GM12878 (cell line): ENCODE measurements at regions not wholly inside any gene's neighbourhood (a gene's known extent, or its start where the extent isn't known, plus 50 kb on each side); places are given as distances from the start of the nearest gene placed in this dataset.

Experiments
- ATAC-seq: fragments of 200-7000 bp; cut with Tn5 transposase; 3 replicates; pipeline ENCODE4 v1.9.1; 2020; ENCODE audit warnings: mild to moderate bottlenecking, moderate library complexity
- BruUV-seq: library from RNA; stranded (reverse); fragments of 400-500 nt; replicated peaks from 2 replicates; lab custom pipeline; 2021; lab: Mats Ljungman, UMichigan
- CTCF ChIA-PET: fragments of 300-600 bp; sonication (Branson Sonifier 250); formaldehyde crosslinking; extraction: SDS; loops from one replicate; lab custom pipeline; 2021; ENCODE audit warnings: inconsistent platforms; lab: Yijun Ruan, JAX
- POLR2A ChIA-PET: fragments of 350-600 bp; formaldehyde crosslinking; extraction: SDS; loops from one replicate; lab custom pipeline; 2021; ENCODE audit warnings: inconsistent platforms; lab: Charles Lee
- RAD21 ChIA-PET: fragments of 300-600 bp; sonication (Branson Sonifier 250); formaldehyde crosslinking; loops from one replicate; lab custom pipeline; 2023; ENCODE audit warnings: antibody characterized with exemption; ENCODE audit not compliant: unreplicated experiment; lab: Charles Lee
- SMC1A ChIA-PET: fragments of 300-600 bp; sonication (Branson Sonifier 250); formaldehyde crosslinking; loops from one replicate; lab custom pipeline; 2023; ENCODE audit not compliant: unreplicated experiment, uncharacterized antibody; lab: Charles Lee
- DNase-seq: peaks from one replicate; pipeline ENCODE4 v3.0.0-alpha.2; 2011; ENCODE audit warnings: low read depth, low spot score
- FAIRE-seq: peaks from 3 replicates; lab custom pipeline; 2011; peaks lifted over from hg19 to GRCh38; lab: Jason Lieb, UNC
- H2AFZ ChIP-seq: 2 replicates; pipeline ENCODE4 v1.6.0; 2011; ENCODE audit warnings: low read depth, low read length, control low read depth; ENCODE audit not compliant: control insufficient read depth
- H3K27ac ChIP-seq: 2 replicates; pipeline ENCODE4 v1.5.1; 2011; ENCODE audit warnings: control low read depth; ENCODE audit not compliant: control insufficient read depth, insufficient read depth
- H3K27me3 ChIP-seq, 2 experiments: replicated peaks in 1 of 2; 2 replicates each; pipeline versions ENCODE4 v1.6.0 to v1.6.1; 2011; ENCODE audit warnings: low read length in 1 of 2; ENCODE audit not compliant: control insufficient read depth in 2 of 2, insufficient read depth in 2 of 2
- H3K36me3 ChIP-seq, 2 experiments: 2 replicates each; pipeline ENCODE4 v1.5.1; 2011; ENCODE audit warnings: low read length in 1 of 2; ENCODE audit not compliant: control insufficient read depth in 2 of 2, insufficient read depth in 2 of 2
- H3K4me1 ChIP-seq: 2 replicates; pipeline ENCODE4 v1.6.1; 2011; ENCODE audit warnings: mild to moderate bottlenecking, low read length, moderate library complexity, mixed read lengths; ENCODE audit not compliant: control insufficient read depth, insufficient read depth
- H3K4me2 ChIP-seq: 2 replicates; pipeline ENCODE4 v1.6.0; 2011; ENCODE audit warnings: control low read depth; ENCODE audit not compliant: control insufficient read depth, insufficient read depth
- H3K4me3 ChIP-seq: fragments of 200-600 bp; sonication (generic); 2 replicates; pipeline ENCODE4 v1.5.1; 2016
- H3K79me2 ChIP-seq: 2 replicates; pipeline ENCODE4 v1.6.0; 2011; ENCODE audit warnings: low read length; ENCODE audit not compliant: control insufficient read depth, insufficient read depth
- H3K9ac ChIP-seq: 2 replicates; pipeline ENCODE4 v1.8.0; 2011; ENCODE audit warnings: low read length, control low read depth, mixed read lengths; ENCODE audit not compliant: control insufficient read depth, insufficient read depth
- H3K9me3 ChIP-seq: replicated peaks from 3 replicates; pipeline ENCODE4 v1.5.1; 2011; ENCODE audit warnings: mild to moderate bottlenecking, low read length; ENCODE audit not compliant: control insufficient read depth, insufficient read depth
- H4K20me1 ChIP-seq: 2 replicates; pipeline ENCODE4 v1.6.0; 2011; ENCODE audit not compliant: control insufficient read depth, insufficient read depth
- BMI1 ChIP-seq: fragments of 450-650 bp; IDR thresholded peaks from 2 replicates; pipeline ENCODE4 v1.6.1; 2016; ENCODE audit warnings: mild to moderate bottlenecking, moderate library complexity, borderline replicate concordance
- MAX ChIP-seq: IDR thresholded peaks from 2 replicates; pipeline ENCODE4 v1.6.1; 2012; ENCODE audit warnings: low read depth, low read length, improper control_type of control experiment
- NFYA ChIP-seq: IDR thresholded peaks from 2 replicates; pipeline ENCODE4 v1.6.1; 2011; ENCODE audit warnings: low read depth, mild to moderate bottlenecking, low read length, improper control_type of control experiment, borderline replicate concordance
- WGBS: methylation state at CpG from one replicate; pipeline ENCODE4 v1.1.6; 2016; ENCODE audit warnings: low lambda C conversion rate; ENCODE audit not compliant: insufficient replicate concordance, insufficient coverage; ENCODE audit errors: missing lambda C conversion rate; 5-methylcytosine and 5-hydroxymethylcytosine counted together
- in situ Hi-C: fragments of 300-500 bp; cut with MboI; formaldehyde crosslinking; loops from 9 replicates; pipeline ENCODE4 v1.14.3; 2018; ENCODE audit warnings: mixed read lengths
- intact Hi-C: fragments of 100-400 bp; cut with micrococcal nuclease; formaldehyde crosslinking; loops from one replicate; pipeline ENCODE4 v1.14.2; 2022; ENCODE audit not compliant: unreplicated experiment
- TF ChIP-seq, protein P1 (sequence below): fragments of 450-650 bp; IDR thresholded peaks from 2 replicates; pipeline ENCODE4 v1.6.1; 2017; ENCODE audit warnings: mild to moderate bottlenecking, moderate library complexity

DNA sequence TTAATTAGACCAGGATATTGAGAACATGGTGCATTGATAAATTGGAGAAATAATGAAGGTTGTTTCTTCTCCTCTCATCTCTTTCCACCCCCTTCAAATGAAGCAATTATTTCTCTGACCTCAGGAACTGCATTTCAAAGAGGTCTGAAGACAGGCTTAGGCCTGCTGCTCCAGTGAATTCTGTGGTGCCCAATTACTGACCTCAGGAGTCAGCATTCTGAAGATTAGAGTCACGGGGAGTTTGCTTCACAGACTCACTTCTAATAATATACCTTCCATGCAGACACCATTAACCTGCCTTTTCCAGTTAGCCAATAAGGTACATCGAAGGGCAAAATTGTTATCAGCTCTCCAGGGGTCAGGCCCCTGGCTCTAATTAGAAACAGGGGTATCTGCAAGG lies 270.9 kb downstream of the GAS1 start:
- TF ChIP-seq, protein P1, sequence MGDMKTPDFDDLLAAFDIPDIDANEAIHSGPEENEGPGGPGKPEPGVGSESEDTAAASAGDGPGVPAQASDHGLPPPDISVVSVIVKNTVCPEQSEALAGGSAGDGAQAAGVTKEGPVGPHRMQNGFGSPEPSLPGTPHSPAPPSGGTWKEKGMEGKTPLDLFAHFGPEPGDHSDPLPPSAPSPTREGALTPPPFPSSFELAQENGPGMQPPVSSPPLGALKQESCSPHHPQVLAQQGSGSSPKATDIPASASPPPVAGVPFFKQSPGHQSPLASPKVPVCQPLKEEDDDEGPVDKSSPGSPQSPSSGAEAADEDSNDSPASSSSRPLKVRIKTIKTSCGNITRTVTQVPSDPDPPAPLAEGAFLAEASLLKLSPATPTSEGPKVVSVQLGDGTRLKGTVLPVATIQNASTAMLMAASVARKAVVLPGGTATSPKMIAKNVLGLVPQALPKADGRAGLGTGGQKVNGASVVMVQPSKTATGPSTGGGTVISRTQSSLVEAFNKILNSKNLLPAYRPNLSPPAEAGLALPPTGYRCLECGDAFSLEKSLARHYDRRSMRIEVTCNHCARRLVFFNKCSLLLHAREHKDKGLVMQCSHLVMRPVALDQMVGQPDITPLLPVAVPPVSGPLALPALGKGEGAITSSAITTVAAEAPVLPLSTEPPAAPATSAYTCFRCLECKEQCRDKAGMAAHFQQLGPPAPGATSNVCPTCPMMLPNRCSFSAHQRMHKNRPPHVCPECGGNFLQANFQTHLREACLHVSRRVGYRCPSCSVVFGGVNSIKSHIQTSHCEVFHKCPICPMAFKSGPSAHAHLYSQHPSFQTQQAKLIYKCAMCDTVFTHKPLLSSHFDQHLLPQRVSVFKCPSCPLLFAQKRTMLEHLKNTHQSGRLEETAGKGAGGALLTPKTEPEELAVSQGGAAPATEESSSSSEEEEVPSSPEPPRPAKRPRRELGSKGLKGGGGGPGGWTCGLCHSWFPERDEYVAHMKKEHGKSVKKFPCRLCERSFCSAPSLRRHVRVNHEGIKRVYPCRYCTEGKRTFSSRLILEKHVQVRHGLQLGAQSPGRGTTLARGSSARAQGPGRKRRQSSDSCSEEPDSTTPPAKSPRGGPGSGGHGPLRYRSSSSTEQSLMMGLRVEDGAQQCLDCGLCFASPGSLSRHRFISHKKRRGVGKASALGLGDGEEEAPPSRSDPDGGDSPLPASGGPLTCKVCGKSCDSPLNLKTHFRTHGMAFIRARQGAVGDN: no peak
- TF ChIP-seq NFYA (no peak), MAX (no peak), BMI1 (no peak)
- DNase-seq (no peak), FAIRE-seq (no peak), ATAC-seq (no peak)
- Histone ChIP-seq H3K9ac (no peak overlapping the region), H3K4me3 (no peak overlapping the region), H3K27ac (no peak overlapping the region), H3K79me2 (no peaks in the 10 kb centered on the region), H4K20me1 (no peaks in the 10 kb centered on the region), H3K9me3 (no peaks in the 10 kb centered on the region), H3K27me3 (no peaks in the 10 kb centered on the region; a peak in 1 of 4 replicates), H3K4me2 (no peak overlapping the region), H3K4me1 (no peaks in the 10 kb centered on the region), H3K36me3 (no peaks in the 10 kb centered on the region), H2AFZ (no peak overlapping the region)
- BruUV-seq: no TSS peak
- in situ Hi-C loops (loop anchor here (5.0 kb wide), 1 partner anchor 39 kb away; no protein-coding TSS in a partner anchor), intact Hi-C loops (no loop called here)
- POLR2A ChIA-PET: interaction anchor here (0.7 kb wide), 1 partner anchor 98 kb away, joined by 3 read pairs; no protein-coding TSS in a partner anchor
- RAD21 ChIA-PET: no interaction called here
- CTCF ChIA-PET: interaction anchor here (0.7 kb wide), 1 partner anchor 38 kb away, joined by 3 read pairs; no protein-coding TSS in a partner anchor
- SMC1A ChIA-PET: no interaction called here
- WGBS: 0% methylated on average over 2 of the region's 2 CpGs
